HepG2 (cell line): ENCODE measurements at regions not wholly inside any gene's neighbourhood (a gene's known extent, or its start where the extent isn't known, plus 50 kb on each side); places are given as distances from the start of the nearest gene placed in this dataset.
A peak's percentile ranks its signal among the peaks of the same experiment; 100 is the strongest.

ENCODE experiments used
- ATAC-seq: fragments of 200-7000 bp; cut with Tn5 transposase; 3 replicates; pipeline ENCODE4 v1.9.1; 2020; ENCODE audit warnings: mild to moderate bottlenecking, moderate library complexity
- BruUV-seq: library from RNA; stranded (reverse); fragments of 400-500 nt; replicated peaks from 2 replicates; lab custom pipeline; 2021; lab: Mats Ljungman, UMichigan
- CTCF ChIA-PET: fragments of 300-600 bp; formaldehyde crosslinking; extraction: SDS; loops from one replicate; lab custom pipeline; 2021; ENCODE audit warnings: low total read pairs, inconsistent platforms, low intra/inter-chr PET ratio; lab: Yijun Ruan, JAX
- POLR2A ChIA-PET: fragments of 350-600 bp; sonication (Branson Sonifier 250); formaldehyde crosslinking; loops from one replicate; lab custom pipeline; 2020; ENCODE audit warnings: antibody characterized with exemption, inconsistent platforms; lab: Yijun Ruan, JAX
- DNase-seq: peaks from one replicate; pipeline ENCODE4 v3.0.0-alpha.2; 2015; ENCODE audit warnings: low spot score
- FAIRE-seq: peaks from 3 replicates; lab custom pipeline; 2011; peaks lifted over from hg19 to GRCh38; lab: Jason Lieb, UNC
- H2AFZ ChIP-seq: one replicate; pipeline ENCODE4 v1.6.1; 2011; ENCODE audit warnings: low read length, inconsistent platforms
- H3K27ac ChIP-seq: fragments of 300-600 bp; 3 replicates; pipeline ENCODE4 v1.8.0; 2011; ENCODE audit warnings: mixed run types, mild to moderate bottlenecking, mixed read lengths, low read length, inconsistent platforms; ENCODE audit not compliant: insufficient read depth; ENCODE audit errors: extremely low read length
- H3K27me3 ChIP-seq, 2 experiments: fragments of 200-600 bp in 1 of 2; 2 replicates in 1 of 2; 3 replicates in 1 of 2; pipeline versions ENCODE4 v1.6.0 to v1.8.0; 2011; ENCODE audit warnings: low read length in 2 of 2, mild to moderate bottlenecking in 2 of 2, moderate library complexity in 2 of 2, inconsistent platforms in 1 of 2; ENCODE audit not compliant: insufficient read depth in 2 of 2, control insufficient read depth in 1 of 2
- H3K36me3 ChIP-seq, 2 experiments: fragments of 200-600 bp in 1 of 2; replicated peaks in 1 of 2; 2 replicates in 1 of 2; 3 replicates in 1 of 2; pipeline versions ENCODE4 v1.5.1 to v1.8.0; 2011; ENCODE audit warnings: low read length in 2 of 2, inconsistent platforms in 1 of 2; ENCODE audit not compliant: insufficient read depth in 2 of 2, control insufficient read depth in 1 of 2
- H3K4me1 ChIP-seq: 2 replicates; pipeline ENCODE4 v1.5.1; 2012; ENCODE audit warnings: low read length, inconsistent platforms; ENCODE audit not compliant: insufficient read depth
- H3K4me2 ChIP-seq: 2 replicates; pipeline ENCODE4 v1.6.0; 2011; ENCODE audit warnings: low read depth, low read length, inconsistent platforms
- H3K4me3 ChIP-seq, 3 experiments: fragments of 200-600 bp in 1 of 3; sonication (generic), shearing (Covaris generic) in 1 of 3; replicated peaks in 1 of 3; 2 replicates each; pipeline ENCODE4 v1.5.1; 2011 to 2016; ENCODE audit warnings: low read length in 3 of 3, inconsistent platforms in 2 of 3, low read depth in 2 of 3, mild to moderate bottlenecking in 2 of 3, control low read depth in 1 of 3, mixed read lengths in 1 of 3; ENCODE audit not compliant: insufficient read depth in 1 of 3
- H3K79me2 ChIP-seq: one replicate; pipeline ENCODE4 v1.6.1; 2011; ENCODE audit warnings: low read length, inconsistent platforms; ENCODE audit not compliant: insufficient read depth
- H3K9ac ChIP-seq: 2 replicates; pipeline ENCODE4 v1.6.0; 2011; ENCODE audit warnings: mild to moderate bottlenecking, low read depth, low read length, inconsistent platforms; ENCODE audit not compliant: insufficient read depth
- H3K9me3 ChIP-seq: 2 replicates; pipeline ENCODE4 v1.5.1; 2012; ENCODE audit warnings: mild to moderate bottlenecking, low read length
- H4K20me1 ChIP-seq: 2 replicates; pipeline ENCODE4 v1.6.0; 2011; ENCODE audit warnings: inconsistent platforms, mild to moderate bottlenecking, low read length, moderate library complexity; ENCODE audit not compliant: insufficient read depth
- BORCS8-MEF2B ChIP-seq: sonication (generic); formaldehyde crosslinking; IDR thresholded peaks from 2 replicates; pipeline ENCODE4 v1.8.0; 2022; ENCODE audit warnings: mild to moderate bottlenecking, missing genetic modification reagents
- CEBPB ChIP-seq: IDR thresholded peaks from 2 replicates; pipeline ENCODE4 v1.6.1; 2011; ENCODE audit warnings: low read depth, low read length, improper control_type of control experiment, borderline replicate concordance
- HES4 ChIP-seq: sonication (generic); formaldehyde crosslinking; IDR thresholded peaks from 2 replicates; pipeline ENCODE4 v1.9.0; 2021; ENCODE audit warnings: mild to moderate bottlenecking, missing genetic modification reagents, borderline replicate concordance
- JUN ChIP-seq: sonication (generic); formaldehyde crosslinking; IDR thresholded peaks from 2 replicates; pipeline ENCODE4 v1.4.0; 2020; ENCODE audit warnings: mild to moderate bottlenecking, missing genetic modification reagents
- MAFF ChIP-seq: IDR thresholded peaks from 2 replicates; pipeline ENCODE4 v1.6.1; 2011; ENCODE audit warnings: low read depth, low read length, improper control_type of control experiment
- ZNF251 ChIP-seq: sonication (generic); formaldehyde crosslinking; IDR thresholded peaks from 2 replicates; pipeline ENCODE4 v1.9.0; 2021; ENCODE audit warnings: mild to moderate bottlenecking, missing genetic modification reagents
- ZNF629 ChIP-seq: sonication (generic); formaldehyde crosslinking; conservative IDR thresholded peaks from 2 replicates; pipeline ENCODE4 v1.5.0; 2020; ENCODE audit warnings: missing genetic modification reagents
- ZNF768 ChIP-seq: sonication (generic); formaldehyde crosslinking; IDR thresholded peaks from 2 replicates; pipeline ENCODE4 v1.4.0; 2020; ENCODE audit warnings: missing genetic modification reagents
- ZNF777 ChIP-seq: sonication (generic); formaldehyde crosslinking; IDR thresholded peaks from 2 replicates; pipeline ENCODE4 v1.4.0; 2020; ENCODE audit warnings: missing genetic modification reagents
- WGBS: methylation state at CpG from one replicate; pipeline ENCODE4 v1.1.6; 2017; ENCODE audit warnings: low lambda C conversion rate; 5-methylcytosine and 5-hydroxymethylcytosine counted together
- in situ Hi-C: cut with HindIII; loops from 2 replicates; pipeline ENCODE4 v1.10.0; 2017; ENCODE audit warnings: low pct_unique_long_range_greater_than_20kb; ENCODE audit not compliant: extremely low pct_ligation_motif_present
- intact Hi-C: fragments of 100-400 bp; cut with micrococcal nuclease; formaldehyde crosslinking; loops from one replicate; pipeline ENCODE4 v1.10.0; 2022; ENCODE audit not compliant: unreplicated experiment
- TF ChIP-seq, protein P1 (sequence below): fragments of 450-650 bp; IDR thresholded peaks from 2 replicates; pipeline ENCODE4 v1.6.1; 2016
- TF ChIP-seq, protein P2 (sequence below): sonication (generic); formaldehyde crosslinking; IDR thresholded peaks from 2 replicates; pipeline ENCODE4 v1.5.0; 2020; ENCODE audit warnings: missing genetic modification reagents
- TF ChIP-seq, protein P3 (sequence below): sonication (generic); formaldehyde crosslinking; IDR thresholded peaks from 2 replicates; pipeline ENCODE4 v1.8.1; 2023; ENCODE audit warnings: missing genetic modification reagents, mild to moderate bottlenecking, borderline replicate concordance
- TF ChIP-seq, protein P4 (sequence below): sonication (generic); formaldehyde crosslinking; IDR thresholded peaks from 2 replicates; pipeline ENCODE4 v1.4.0; 2020; ENCODE audit warnings: missing genetic modification reagents, borderline replicate concordance
- TF ChIP-seq, protein P5 (sequence below): sonication (generic); formaldehyde crosslinking; IDR thresholded peaks from 2 replicates; pipeline ENCODE4 v1.8.1; 2023; ENCODE audit warnings: mild to moderate bottlenecking, missing genetic modification reagents

DNA sequence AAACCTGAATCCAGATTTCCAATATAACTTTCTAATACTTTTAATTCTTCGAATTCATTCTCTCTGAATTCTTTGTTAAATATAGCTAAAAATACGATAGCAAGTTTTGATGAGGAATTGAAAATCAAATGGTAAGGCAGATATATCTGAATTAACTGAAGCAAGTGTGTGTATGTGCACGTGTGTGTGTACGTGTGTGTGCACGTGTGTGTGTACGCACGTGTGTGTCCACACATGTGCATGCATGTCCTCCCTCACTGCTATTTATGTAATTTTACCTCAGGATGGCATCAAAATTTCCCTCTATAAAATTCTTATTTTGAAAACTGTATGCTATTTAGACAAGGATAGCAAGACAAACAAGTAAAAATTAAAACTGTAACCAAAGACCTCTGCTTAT is 961.3 kb upstream of the CNTN5 start:
- Histone ChIP-seq H3K4me1 (no peaks in the 10 kb centered on the region), H3K36me3 (no peaks in the 10 kb centered on the region), H3K27ac (no peak overlapping the region), H3K4me3 (no peak overlapping the region), H3K79me2 (no peaks in the 10 kb centered on the region), H3K9me3 (no peaks in the 10 kb centered on the region), H3K4me2 (no peak overlapping the region), H2AFZ (no peak overlapping the region), H3K27me3 (no peaks in the 10 kb centered on the region), H3K9ac (no peak overlapping the region), H4K20me1 (no peaks in the 10 kb centered on the region)
- no peak for DNase-seq
- intact Hi-C loops, result no loop called here
- TF ChIP-seq BORCS8-MEF2B (CRISPR knock-in tag) (no peak), CEBPB (no peak), ZNF251 (CRISPR knock-in tag) (no peak)
- TF ChIP-seq, protein P1, sequence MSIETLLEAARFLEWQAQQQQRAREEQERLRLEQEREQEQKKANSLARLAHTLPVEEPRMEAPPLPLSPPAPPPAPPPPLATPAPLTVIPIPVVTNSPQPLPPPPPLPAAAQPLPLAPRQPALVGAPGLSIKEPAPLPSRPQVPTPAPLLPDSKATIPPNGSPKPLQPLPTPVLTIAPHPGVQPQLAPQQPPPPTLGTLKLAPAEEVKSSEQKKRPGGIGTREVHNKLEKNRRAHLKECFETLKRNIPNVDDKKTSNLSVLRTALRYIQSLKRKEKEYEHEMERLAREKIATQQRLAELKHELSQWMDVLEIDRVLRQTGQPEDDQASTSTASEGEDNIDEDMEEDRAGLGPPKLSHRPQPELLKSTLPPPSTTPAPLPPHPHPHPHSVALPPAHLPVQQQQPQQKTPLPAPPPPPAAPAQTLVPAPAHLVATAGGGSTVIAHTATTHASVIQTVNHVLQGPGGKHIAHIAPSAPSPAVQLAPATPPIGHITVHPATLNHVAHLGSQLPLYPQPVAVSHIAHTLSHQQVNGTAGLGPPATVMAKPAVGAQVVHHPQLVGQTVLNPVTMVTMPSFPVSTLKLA, result peak; percentile 92
- 3% methylated on average over 7 of the region's 7 CpGs for WGBS
- CTCF ChIA-PET, result no interaction called here
- no peak for ATAC-seq
- FAIRE-seq, result no peak
- BruUV-seq, result no TSS peak
- POLR2A ChIA-PET, result no interaction called here
- in situ Hi-C loops, result no loop called here

DNA sequence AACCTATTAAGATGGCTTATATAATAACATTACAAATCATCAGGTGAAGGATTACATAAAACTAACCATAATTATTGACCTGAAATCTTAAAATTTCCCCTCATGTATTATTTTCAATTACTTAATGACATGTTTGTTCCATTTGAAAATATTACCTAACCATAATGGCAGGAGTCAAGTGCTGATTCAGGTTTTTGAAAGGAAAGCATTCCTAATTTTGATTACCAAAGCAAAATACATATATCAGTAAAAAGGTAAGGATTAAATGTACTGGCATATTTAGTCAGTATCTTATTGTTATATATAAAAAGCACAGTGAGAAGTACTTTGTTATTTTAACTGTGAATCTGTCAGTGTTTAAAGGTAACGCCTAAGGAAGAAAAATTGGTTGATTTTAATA is 960.0 kb upstream of the CNTN5 start:
- in situ Hi-C loops (no loop called here), intact Hi-C loops (no loop called here)
- Histone ChIP-seq H3K4me1 (no peaks in the 10 kb centered on the region), H2AFZ (no peak overlapping the region), H3K4me2 (no peak overlapping the region), H3K9me3 (no peaks in the 10 kb centered on the region), H4K20me1 (no peaks in the 10 kb centered on the region), H3K79me2 (no peaks in the 10 kb centered on the region), H3K36me3 (no peaks in the 10 kb centered on the region), H3K27me3 (no peaks in the 10 kb centered on the region), H3K9ac (no peak overlapping the region), H3K4me3 (no peak overlapping the region), H3K27ac (no peak overlapping the region)
- ATAC-seq (no peak), DNase-seq (no peak), FAIRE-seq (no peak)
- ChIA-PET CTCF (no interaction called here), POLR2A (no interaction called here)
- WGBS, result 2% methylated on average over 1 of the region's 1 CpG
- no TSS peak for BruUV-seq
- TF ChIP-seq, protein P2, sequence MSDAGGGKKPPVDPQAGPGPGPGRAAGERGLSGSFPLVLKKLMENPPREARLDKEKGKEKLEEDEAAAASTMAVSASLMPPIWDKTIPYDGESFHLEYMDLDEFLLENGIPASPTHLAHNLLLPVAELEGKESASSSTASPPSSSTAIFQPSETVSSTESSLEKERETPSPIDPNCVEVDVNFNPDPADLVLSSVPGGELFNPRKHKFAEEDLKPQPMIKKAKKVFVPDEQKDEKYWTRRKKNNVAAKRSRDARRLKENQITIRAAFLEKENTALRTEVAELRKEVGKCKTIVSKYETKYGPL (CRISPR knock-in tag), result no peak
- TF ChIP-seq JUN (CRISPR knock-in tag), result no peak
- TF ChIP-seq, protein P3, sequence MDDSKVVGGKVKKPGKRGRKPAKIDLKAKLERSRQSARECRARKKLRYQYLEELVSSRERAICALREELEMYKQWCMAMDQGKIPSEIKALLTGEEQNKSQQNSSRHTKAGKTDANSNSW (CRISPR knock-in tag), result no peak
- TF ChIP-seq, protein P4, sequence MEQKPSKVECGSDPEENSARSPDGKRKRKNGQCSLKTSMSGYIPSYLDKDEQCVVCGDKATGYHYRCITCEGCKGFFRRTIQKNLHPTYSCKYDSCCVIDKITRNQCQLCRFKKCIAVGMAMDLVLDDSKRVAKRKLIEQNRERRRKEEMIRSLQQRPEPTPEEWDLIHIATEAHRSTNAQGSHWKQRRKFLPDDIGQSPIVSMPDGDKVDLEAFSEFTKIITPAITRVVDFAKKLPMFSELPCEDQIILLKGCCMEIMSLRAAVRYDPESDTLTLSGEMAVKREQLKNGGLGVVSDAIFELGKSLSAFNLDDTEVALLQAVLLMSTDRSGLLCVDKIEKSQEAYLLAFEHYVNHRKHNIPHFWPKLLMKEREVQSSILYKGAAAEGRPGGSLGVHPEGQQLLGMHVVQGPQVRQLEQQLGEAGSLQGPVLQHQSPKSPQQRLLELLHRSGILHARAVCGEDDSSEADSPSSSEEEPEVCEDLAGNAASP (CRISPR knock-in tag), result no peak
- TF ChIP-seq, protein P5, sequence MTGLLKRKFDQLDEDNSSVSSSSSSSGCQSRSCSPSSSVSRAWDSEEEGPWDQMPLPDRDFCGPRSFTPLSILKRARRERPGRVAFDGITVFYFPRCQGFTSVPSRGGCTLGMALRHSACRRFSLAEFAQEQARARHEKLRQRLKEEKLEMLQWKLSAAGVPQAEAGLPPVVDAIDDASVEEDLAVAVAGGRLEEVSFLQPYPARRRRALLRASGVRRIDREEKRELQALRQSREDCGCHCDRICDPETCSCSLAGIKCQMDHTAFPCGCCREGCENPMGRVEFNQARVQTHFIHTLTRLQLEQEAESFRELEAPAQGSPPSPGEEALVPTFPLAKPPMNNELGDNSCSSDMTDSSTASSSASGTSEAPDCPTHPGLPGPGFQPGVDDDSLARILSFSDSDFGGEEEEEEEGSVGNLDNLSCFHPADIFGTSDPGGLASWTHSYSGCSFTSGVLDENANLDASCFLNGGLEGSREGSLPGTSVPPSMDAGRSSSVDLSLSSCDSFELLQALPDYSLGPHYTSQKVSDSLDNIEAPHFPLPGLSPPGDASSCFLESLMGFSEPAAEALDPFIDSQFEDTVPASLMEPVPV (CRISPR knock-in tag), result no peak
- TF ChIP-seq ZNF629, result no peak
- TF ChIP-seq HES4, result no peak
- TF ChIP-seq MAFF, result peak; percentile 62
- TF ChIP-seq ZNF768 (CRISPR knock-in tag), result no peak
- TF ChIP-seq ZNF777 (CRISPR knock-in tag), result no peak
